Stimulated activated memory B cell treated with anti-CD40 and anti-IgM and Interleukin-4, amounts not matched to agents 10 μg/mL and 1 μg/mL and 100 μg/mL, for 72 hours (primary cell): ENCODE measurements at regions not wholly inside any gene's neighbourhood (a gene's known extent, or its start where the extent isn't known, plus 50 kb on each side); places are given as distances from the start of the nearest gene placed in this dataset.

Source experiments
- ATAC-seq: fragments of 150-1000 bp; cut with Tn5 transposase; 2 replicates; pipeline ENCODE4 v1.10.0; 2021
- H3K27ac Mint-ChIP-seq: one replicate; pipeline ENCODE4 v1.8.0; 2022; ENCODE audit warnings: mild to moderate bottlenecking, mixed read lengths
- H3K27me3 Mint-ChIP-seq: one replicate; pipeline ENCODE4 v1.8.0; 2022; ENCODE audit warnings: mixed read lengths
- H3K36me3 Mint-ChIP-seq: one replicate; pipeline ENCODE4 v1.8.0; 2022; ENCODE audit warnings: mixed read lengths
- H3K4me1 Mint-ChIP-seq: one replicate; pipeline ENCODE4 v1.8.0; 2022; ENCODE audit warnings: mixed read lengths
- H3K4me3 Mint-ChIP-seq: one replicate; pipeline ENCODE4 v1.8.0; 2022; ENCODE audit warnings: mild to moderate bottlenecking, moderate library complexity, mixed read lengths
- H3K9me3 Mint-ChIP-seq: one replicate; pipeline ENCODE4 v1.8.0; 2022; ENCODE audit warnings: mixed read lengths

DNA sequence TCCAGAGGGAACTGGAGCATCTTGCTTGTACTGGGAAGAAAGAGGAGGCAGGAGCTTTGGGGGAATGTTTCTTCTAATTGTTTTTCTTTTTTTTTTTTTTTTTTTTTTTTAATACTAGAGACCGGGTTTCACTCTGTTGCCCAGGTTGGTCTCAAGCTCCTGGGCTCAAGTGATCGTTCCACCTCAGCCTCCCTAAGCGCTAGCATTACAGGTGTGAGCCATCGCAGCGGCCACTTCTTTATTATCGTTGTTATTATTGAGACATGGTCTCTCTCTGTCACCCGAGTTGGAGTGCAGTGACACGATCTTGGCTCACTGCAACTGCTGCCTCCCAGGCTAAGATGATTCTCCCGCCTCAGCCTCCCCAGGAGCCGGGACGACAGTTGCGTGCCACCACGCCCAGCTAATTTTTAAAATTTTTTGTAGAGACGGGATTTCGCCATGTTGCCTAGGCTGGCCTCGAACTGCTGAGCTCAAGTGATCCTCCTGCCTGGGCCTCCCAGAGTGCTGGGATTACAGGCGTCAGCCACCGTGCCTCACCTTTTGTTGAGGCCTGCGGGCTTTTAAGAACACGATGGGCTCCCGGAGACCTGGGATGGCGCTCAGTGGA, 137.3 kb upstream of the GSE1 start:
- Mint-ChIP-seq H3K27me3 (peaks cover 65% of the 10 kb centered on the region), H3K4me1 (peaks cover 13% of the 10 kb centered on the region), H3K4me3 (no peak overlapping the region), H3K36me3 (no peaks in the 10 kb centered on the region), H3K27ac (no peak overlapping the region), H3K9me3 (no peaks in the 10 kb centered on the region)
- no peak for ATAC-seq

DNA sequence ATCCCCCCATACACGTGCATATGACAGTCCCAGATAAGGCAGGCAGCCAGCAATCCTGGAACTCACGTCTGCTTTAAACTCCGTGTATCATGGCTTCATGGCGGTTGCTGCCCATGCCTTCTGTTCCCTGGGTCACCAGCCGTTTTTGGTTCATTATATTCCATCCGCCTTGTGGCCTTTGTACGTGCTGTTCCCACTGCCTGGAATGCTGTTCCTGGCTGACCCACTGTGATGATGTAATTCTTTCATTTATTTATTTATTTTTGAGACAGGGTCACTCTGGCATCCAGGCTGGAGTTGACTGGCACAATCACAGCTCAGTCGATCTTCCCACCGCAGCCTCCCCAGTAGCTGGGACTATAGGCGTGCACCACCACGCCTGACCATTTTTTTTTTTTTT, 136.7 kb upstream of the GSE1 start:
- H3K36me3 Mint-ChIP-seq, result no peaks in the 10 kb centered on the region
- H3K27ac Mint-ChIP-seq, result no peak overlapping the region
- no peak for ATAC-seq
- no peaks in the 10 kb centered on the region for H3K9me3 Mint-ChIP-seq
- H3K27me3 Mint-ChIP-seq, result peaks cover 65% of the 10 kb centered on the region
- peaks cover 18% of the 10 kb centered on the region for H3K4me1 Mint-ChIP-seq
- no peak overlapping the region for H3K4me3 Mint-ChIP-seq

DNA sequence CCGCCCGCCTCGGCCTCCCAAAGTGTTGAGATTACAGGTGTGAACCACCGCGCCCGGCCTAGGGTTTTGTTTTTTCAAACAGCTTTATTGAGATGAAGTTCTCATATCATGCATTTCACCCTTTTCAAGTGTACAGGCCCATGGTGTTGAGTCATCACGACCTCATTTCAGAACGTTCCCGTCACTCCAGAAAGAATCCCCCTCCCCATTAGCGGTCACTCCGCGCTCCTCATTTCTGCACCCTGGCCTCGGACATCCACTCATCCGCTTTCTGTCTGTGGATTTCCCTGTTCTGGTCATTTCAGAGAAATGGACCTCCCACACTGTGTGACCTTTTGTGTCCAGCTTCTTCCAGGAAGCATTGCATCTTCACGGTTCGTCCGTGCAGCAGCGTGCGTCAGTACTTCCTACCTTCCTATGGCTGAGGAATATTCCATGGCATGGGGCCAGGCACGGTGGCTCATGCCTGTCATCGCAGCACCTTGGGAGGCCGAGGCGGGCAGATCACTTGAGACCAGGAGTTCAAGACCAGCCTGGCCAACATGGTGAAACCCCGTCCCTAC, 135.2 kb upstream of the GSE1 start:
- no peaks in the 10 kb centered on the region for H3K36me3 Mint-ChIP-seq
- H3K9me3 Mint-ChIP-seq, result no peaks in the 10 kb centered on the region
- peaks cover 20% of the 10 kb centered on the region for H3K4me1 Mint-ChIP-seq
- H3K4me3 Mint-ChIP-seq, result no peak overlapping the region
- no peak for ATAC-seq
- no peak overlapping the region for H3K27ac Mint-ChIP-seq
- H3K27me3 Mint-ChIP-seq, result peaks cover 55% of the 10 kb centered on the region

DNA sequence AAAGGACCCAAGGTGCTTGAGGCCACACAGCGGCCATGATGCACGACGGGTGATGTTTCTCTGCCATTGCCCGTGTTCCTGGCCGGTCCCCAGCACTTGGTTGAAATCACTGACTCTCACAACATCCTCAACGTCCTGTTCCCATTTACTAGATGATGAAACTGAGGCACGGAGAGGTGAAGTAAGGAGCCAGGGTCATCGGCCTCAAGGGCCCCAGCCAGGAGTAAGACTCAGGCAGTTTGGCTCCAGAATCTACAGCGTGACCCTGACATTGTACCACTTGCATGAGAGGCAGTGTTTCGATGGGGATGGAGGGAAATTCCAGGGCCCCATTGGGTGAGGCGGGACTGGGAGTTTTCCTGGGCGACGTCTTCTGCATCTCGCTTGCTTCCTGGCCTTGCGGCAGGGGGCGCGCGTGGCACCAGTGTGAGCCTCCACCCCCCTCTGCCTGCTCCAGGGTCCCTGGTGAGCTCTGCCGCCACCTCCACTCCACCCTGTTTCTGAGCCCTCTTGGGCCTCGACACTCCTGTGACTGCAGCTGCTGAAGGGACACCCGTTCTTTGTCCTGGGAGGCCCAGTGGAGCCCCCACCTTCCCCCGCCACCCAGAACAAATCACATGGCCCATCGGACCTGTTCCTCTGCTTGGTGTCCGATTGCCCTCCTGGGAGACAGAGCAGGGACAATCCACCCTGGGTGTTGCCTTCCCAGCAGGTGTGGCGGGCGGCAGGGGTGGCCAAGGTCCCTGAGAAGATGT, 133.0 kb upstream of the GSE1 start:
- H3K27me3 Mint-ChIP-seq, result peaks cover 52% of the 10 kb centered on the region
- H3K4me1 Mint-ChIP-seq, result peaks cover 20% of the 10 kb centered on the region
- H3K9me3 Mint-ChIP-seq, result no peaks in the 10 kb centered on the region
- peak; percentile 60 for ATAC-seq
- H3K36me3 Mint-ChIP-seq, result no peaks in the 10 kb centered on the region
- H3K27ac Mint-ChIP-seq, result no peak overlapping the region
- no peak overlapping the region for H3K4me3 Mint-ChIP-seq

DNA sequence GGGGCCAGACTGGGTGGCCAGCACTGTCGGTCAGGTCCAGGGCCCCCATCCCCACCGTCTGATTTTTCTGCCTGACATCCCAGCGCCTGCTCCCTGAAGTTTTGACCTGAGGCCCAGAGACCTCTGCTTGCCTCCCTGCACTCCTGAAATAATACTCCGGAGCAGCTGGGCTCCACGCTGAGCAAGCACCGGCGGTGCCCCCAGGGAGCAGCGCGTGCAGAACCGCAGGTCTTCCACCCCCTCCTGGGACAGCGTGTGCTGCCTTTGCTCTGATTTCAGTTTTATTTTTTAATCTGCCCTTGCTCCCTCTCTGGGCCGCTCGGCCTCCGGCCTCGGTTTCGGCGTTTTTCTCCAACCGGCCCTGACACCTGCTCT, 132.4 kb upstream of the GSE1 start:
- Mint-ChIP-seq H3K27ac (peak overlapping the region; percentile 13), H3K27me3 (peaks cover 47% of the 10 kb centered on the region), H3K4me3 (peak overlapping the region; percentile 49), H3K9me3 (no peaks in the 10 kb centered on the region), H3K4me1 (peaks cover 20% of the 10 kb centered on the region), H3K36me3 (no peaks in the 10 kb centered on the region)
- ATAC-seq, result peak; percentile 40

DNA sequence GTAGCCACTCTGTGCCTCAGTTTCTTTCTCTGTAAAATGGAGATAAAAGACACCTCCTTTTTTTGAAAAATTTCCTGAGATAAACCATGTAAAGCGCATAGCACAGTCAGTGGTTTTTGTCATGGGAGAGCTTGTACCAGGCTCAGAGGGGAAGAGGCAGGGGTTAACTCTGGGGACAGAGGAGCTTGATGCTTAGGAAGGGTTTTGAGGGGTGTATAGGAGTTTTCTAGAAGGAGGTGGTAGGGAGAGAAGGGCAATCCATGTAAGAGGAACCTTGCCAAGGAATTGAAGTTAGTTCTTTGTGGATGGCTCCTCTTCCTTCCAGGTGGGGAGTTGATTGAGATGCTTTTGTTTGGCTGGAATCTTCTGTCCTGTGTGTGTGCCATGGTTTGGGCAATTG, 131.9 kb upstream of the GSE1 start:
- no peak for ATAC-seq
- Mint-ChIP-seq H3K4me3 (peak overlapping the region; percentile 49), H3K36me3 (no peaks in the 10 kb centered on the region)

DNA sequence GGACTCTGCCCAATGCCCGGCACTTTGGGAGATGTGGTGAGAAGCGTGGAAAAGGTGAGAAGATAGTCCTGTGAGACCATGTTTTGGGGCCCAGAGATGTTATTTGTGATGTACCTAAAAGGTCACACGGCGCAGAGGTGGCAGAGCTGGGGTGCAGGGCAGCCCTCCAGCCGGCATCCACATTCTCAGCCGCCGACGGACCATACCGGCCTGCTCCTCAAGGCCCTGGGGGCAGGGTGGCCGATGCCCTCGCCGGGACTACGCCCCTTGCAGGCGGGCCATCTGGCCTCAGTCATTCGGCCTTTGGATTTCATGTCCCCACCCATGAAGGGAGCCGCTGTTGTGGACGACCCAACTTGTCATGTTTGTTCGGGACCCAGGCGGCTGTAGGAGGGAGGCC, 131.4 kb upstream of the GSE1 start:
- H3K27me3 Mint-ChIP-seq, result peaks cover 55% of the 10 kb centered on the region
- H3K36me3 Mint-ChIP-seq, result no peaks in the 10 kb centered on the region
- no peaks in the 10 kb centered on the region for H3K9me3 Mint-ChIP-seq
- H3K4me1 Mint-ChIP-seq, result peaks cover 20% of the 10 kb centered on the region
- no peak overlapping the region for H3K27ac Mint-ChIP-seq
- ATAC-seq, result no peak
- H3K4me3 Mint-ChIP-seq, result no peak overlapping the region

More for the DNA sequence above, 131.9 kb upstream of the GSE1 start:
- H3K27me3 Mint-ChIP-seq, result peaks cover 50% of the 10 kb centered on the region
- peak overlapping the region; percentile 13 for H3K27ac Mint-ChIP-seq
- H3K4me1 Mint-ChIP-seq, result peaks cover 20% of the 10 kb centered on the region
- no peaks in the 10 kb centered on the region for H3K9me3 Mint-ChIP-seq

DNA sequence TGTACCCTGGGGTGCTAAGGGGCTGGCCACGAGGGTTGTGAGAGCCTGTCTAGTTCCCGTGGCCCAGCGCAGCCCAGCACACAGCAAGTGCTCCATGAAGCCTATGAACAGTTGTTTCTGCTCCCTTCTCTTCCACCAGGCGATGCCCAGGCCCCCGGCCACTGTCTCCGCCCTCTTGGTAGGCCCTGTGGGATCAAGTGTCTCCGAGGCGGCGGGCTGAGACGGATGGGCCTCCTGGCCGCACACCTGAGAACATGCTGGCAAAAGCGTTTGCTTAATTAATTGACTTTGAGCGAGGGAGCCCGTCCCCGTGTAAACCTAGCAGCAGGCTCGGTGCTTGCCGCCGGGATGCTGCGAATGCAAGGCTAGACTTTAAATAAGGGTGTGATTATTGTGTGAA, 129.7 kb upstream of the GSE1 start:
- Mint-ChIP-seq H3K9me3 (no peaks in the 10 kb centered on the region), H3K36me3 (no peaks in the 10 kb centered on the region), H3K27me3 (peaks cover 45% of the 10 kb centered on the region), H3K4me1 (peaks cover 20% of the 10 kb centered on the region), H3K27ac (no peak overlapping the region), H3K4me3 (no peak overlapping the region)
- ATAC-seq, result no peak

DNA sequence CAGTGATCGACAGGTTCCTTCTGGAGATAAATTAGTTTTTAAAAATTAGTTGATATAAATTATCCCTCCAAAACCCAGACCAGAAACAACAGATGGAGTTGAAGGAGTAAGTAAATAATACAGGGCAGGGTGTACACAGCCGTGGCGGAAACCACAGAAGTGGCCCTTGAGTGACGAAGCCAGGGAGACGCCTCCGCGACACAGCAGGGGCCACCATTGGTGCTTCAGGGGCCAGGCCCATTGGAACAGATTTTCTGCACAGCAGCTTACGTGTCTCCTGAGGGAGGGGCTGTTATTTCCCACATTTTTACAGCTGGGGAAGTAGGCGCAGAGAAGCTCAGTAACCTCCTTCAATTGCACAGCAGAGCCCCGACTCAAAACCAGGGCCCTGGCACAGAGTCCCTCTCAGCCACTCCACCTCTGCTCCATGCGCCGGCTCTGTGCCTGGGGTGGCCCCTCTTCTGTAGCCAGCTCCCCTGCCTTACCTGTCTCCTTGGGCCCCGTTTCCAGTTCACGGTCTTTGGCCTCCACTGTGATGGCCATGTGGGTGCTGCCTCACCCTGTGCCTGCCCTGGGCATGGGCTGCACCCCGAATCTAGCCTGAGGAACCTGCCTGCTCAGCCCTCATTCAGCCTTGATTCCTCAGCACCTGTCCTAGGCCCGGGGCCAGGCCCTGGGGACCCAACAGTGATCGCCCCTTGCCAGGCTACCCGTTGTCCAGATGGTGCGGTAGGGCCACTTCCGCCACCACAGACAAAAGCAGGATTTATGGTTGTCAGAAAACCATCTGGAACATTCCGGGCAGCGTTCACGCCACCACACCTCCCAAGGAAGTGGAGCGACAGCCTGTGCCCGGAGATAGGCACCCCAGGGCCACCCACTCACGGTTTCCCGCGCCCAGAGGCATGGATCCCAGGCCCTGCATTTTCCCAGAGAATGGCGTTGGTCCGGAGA, 128.5 kb upstream of the GSE1 start:
- no peaks in the 10 kb centered on the region for H3K9me3 Mint-ChIP-seq
- peaks cover 48% of the 10 kb centered on the region for H3K27me3 Mint-ChIP-seq
- no peak overlapping the region for H3K4me3 Mint-ChIP-seq
- no peak overlapping the region for H3K27ac Mint-ChIP-seq
- ATAC-seq, result no peak
- H3K4me1 Mint-ChIP-seq, result peaks cover 19% of the 10 kb centered on the region
- H3K36me3 Mint-ChIP-seq, result no peaks in the 10 kb centered on the region

DNA sequence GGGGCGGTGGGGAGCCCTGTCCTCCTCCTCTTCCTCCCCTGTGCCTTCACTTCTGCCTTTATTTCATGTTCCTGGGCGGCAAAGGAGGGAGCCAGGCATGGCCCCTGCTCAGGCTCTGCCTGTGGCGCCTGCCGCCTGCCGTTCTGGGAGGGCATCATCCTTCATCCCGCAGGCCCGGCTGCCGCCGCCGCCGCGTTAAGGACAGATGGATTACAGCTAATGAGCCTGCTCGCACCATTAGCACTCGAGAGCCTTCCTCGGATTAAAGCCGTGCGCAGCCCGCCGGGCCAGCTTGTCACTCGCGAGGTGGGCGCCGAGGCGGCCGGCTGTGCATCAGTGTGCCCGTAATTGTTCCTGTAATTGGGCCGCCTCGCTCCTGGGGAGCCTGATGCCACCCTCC, 127.7 kb upstream of the GSE1 start:
- Mint-ChIP-seq H3K9me3 (no peaks in the 10 kb centered on the region), H3K27ac (no peak overlapping the region), H3K4me1 (peaks cover 12% of the 10 kb centered on the region), H3K4me3 (no peak overlapping the region), H3K27me3 (peaks cover 55% of the 10 kb centered on the region), H3K36me3 (no peaks in the 10 kb centered on the region)
- ATAC-seq, result no peak

DNA sequence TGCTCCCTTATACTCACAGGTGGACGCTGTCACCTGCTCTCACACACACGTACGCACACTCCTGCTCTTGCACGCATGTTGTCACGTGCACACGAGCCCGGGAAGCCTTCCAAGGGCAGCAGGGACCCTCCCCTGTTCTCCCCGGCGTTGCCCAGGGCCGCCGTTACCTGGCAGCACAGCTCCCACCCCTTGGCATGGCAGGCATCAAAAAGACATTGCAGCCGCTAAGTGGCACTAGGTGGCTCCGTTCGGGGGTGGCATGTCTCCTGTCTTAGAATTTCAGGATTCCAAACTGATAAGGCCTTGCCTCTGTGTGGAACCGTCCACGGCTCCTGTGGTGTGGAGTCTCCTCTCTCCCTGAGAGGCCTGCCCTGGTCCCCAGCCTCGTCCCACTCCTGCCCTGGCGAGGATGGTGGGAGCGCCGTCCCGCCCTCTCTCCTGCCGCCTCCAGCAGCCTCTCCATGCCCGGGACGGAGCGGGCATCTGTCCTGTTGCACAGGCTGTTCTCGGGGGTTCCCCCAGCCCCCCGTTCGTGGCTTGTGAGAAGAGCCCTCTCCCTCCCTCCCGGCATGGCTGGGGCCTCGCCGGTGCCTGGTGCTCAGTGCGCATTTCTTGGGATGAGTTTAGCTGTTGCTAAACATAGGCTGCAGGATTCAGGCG, 126.7 kb upstream of the GSE1 start:
- Mint-ChIP-seq H3K27me3 (peaks cover 57% of the 10 kb centered on the region), H3K36me3 (no peaks in the 10 kb centered on the region), H3K27ac (no peak overlapping the region), H3K4me1 (peaks cover 7% of the 10 kb centered on the region), H3K9me3 (no peaks in the 10 kb centered on the region), H3K4me3 (no peak overlapping the region)
- ATAC-seq, result no peak

DNA sequence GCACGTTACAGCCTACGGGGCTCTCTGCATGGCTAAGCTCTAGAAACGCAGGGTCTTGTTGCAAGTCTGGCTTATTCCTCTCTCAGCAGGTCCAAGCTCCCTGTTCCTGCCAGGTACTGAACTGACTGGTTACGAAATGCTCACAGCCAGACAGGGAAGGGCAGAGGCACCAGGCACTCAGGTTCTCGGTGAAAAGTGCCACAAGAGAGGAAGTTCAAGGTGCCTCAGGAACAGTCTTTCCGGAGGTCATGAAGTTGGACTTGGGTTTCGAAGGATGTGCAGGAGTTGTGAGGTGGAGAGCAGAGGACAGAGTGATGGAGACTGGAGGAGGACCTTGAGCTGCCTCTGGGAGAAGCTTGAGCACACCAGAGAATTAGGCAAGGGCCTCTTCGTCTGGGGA, 124.7 kb upstream of the GSE1 start:
- H3K4me3 Mint-ChIP-seq, result no peak overlapping the region
- H3K27me3 Mint-ChIP-seq, result peaks cover 51% of the 10 kb centered on the region
- H3K27ac Mint-ChIP-seq, result no peak overlapping the region
- H3K9me3 Mint-ChIP-seq, result no peaks in the 10 kb centered on the region
- H3K36me3 Mint-ChIP-seq, result no peaks in the 10 kb centered on the region
- H3K4me1 Mint-ChIP-seq, result peaks cover 6% of the 10 kb centered on the region
- ATAC-seq, result no peak

DNA sequence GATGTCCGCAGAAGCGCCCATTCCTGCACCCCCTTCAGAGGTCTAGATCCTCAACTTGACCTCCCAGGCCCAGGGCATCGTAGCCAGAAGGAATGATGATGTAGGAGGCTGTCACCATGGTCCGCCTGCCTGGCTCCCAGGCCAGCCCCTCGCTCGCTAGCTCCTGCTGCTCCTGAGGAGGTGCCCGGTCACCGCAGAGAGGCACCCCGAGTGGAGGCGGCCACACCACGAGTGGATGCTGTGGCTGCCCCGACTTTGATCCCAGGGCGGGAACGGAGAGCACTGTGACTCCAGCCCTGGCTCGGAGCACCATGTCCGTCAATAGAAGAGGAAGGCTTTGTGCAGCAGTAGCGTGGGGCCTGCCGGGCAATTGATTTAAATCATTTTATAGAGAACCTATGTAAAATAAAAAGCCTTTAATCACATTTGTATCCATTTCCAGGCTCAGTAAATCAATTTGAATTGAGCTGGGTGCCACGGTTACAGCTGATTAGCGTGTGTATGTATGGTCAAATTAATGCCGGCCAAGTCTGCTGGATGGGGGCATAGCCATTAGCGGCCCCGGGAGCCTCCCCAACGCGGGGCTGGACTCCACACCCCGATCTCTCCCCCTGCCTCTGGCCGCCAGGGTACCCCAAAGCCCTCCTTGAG, 122.6 kb upstream of the GSE1 start:
- Mint-ChIP-seq H3K27me3 (peaks cover 36% of the 10 kb centered on the region), H3K27ac (no peak overlapping the region), H3K36me3 (no peaks in the 10 kb centered on the region), H3K4me1 (peaks cover 6% of the 10 kb centered on the region), H3K9me3 (no peaks in the 10 kb centered on the region), H3K4me3 (no peak overlapping the region)
- ATAC-seq, result no peak

DNA sequence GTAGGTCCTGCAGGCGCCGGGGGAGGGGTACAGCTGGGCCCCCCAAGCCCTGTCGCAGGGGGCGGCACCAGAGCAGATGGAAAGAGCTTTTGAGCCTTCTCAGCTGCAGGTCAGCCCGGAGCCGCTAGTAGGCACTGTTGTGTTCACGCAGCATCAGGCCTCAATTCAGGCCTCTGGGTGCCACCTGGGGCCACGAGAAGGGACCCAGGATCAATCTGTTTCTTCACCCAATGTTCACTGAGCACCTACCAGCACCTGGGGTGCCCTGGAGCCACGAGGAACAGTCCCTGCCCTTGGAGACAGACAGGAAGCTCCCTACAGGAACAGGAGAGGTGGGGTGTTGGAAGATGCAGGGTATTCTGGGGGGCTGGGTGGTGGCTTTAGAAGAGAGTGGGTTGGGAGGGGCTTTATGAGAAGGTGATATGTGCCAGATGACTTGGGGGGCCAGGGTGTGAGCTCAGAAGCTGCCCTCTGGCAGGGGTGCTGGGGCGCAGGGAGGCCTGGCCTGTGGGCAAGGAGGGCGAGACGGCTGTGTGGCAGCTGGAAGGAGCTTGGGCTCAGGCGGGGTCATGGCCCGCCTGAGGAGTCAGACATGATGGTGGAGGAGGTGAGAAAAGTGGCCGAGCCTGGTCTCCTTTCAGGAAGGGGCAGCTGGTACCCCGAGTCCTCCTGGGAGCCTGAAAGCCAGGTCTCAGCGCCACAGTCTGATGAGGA, 121.9 kb upstream of the GSE1 start:
- Mint-ChIP-seq H3K27ac (no peak overlapping the region), H3K4me1 (peaks cover 6% of the 10 kb centered on the region), H3K4me3 (no peak overlapping the region), H3K27me3 (peaks cover 30% of the 10 kb centered on the region), H3K9me3 (no peaks in the 10 kb centered on the region), H3K36me3 (no peaks in the 10 kb centered on the region)
- no peak for ATAC-seq
